Esophagus squamous epithelium (tissue), 4 donors: ENCODE measurements at regions not wholly inside any gene's neighbourhood (a gene's known extent, or its start where the extent isn't known, plus 50 kb on each side); places are given as distances from the start of the nearest gene placed in this dataset.

ENCODE experiments used
- CTCF ChIP-seq, 6 experiments: fragments of 450-650 bp in 4 of 6; fragments of 200-600 bp in 2 of 6; sonication (generic) in 2 of 6; IDR thresholded peaks; one replicate each; pipeline ENCODE4 v1.5.1; 2016 to 2019; ENCODE audit warnings: antibody characterized with exemption in 6 of 6, mild to moderate bottlenecking in 4 of 6, moderate library complexity in 4 of 6
- POLR2A ChIP-seq, 4 donors: fragments of 450-650 bp; IDR thresholded peaks; one replicate each; pipeline ENCODE4 v1.6.1; 2017; ENCODE audit warnings: antibody characterized with exemption in 4 of 4, mild to moderate bottlenecking in 4 of 4, moderate library complexity in 3 of 4

DNA sequence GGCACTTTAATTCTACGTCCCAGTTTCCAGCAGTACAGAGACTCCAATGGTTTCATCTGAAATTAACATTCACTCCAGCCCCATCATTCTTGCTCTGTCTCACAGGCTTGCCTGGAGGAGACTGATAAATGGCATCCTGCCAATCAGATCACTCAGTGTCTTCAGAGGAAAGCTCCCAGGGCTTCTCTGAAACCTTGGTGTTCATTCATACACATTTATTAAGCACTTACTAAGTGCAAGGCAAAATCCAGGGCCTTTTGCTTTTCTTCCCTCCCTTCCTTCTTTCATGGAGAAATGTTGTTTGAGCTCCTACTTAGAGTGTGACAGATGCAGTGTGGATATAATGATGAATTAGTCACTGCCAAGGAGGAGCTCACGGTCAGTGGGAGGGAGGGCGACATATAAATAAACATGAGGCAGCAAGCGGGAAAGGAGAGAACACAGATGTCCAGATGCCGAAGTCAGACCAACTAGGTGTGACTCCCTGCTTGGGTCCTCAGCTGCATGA, 106.7 kb upstream of the DTNBP1 start:
- no peak for TF ChIP-seq CTCF (IDR thresholded peaks at IDR 0.05)
- no peak for TF ChIP-seq POLR2A (IDR thresholded peaks at IDR 0.05)
